OCI-LY7 (cell line): ENCODE measurements at regions not wholly inside any gene's neighbourhood (a gene's known extent, or its start where the extent isn't known, plus 50 kb on each side); places are given as distances from the start of the nearest gene placed in this dataset.

ENCODE experiments used
- EZH2phosphoT487 ChIP-seq: fragments of 200-600 bp; sonication (generic); IDR thresholded peaks from 2 replicates; pipeline ENCODE4 v1.6.1; 2018; ENCODE audit warnings: low read depth, borderline replicate concordance, mild to moderate bottlenecking, mixed run types, antibody characterized with exemption, low read length, moderate library complexity, mixed read lengths
- TF ChIP-seq, protein P1 (sequence below): fragments of 200-600 bp; sonication (generic); conservative IDR thresholded peaks from 2 replicates; pipeline ENCODE4 v1.5.1; 2014; ENCODE audit warnings: mild to moderate bottlenecking, antibody characterized with exemption, low read length, moderate library complexity, mixed read lengths

DNA sequence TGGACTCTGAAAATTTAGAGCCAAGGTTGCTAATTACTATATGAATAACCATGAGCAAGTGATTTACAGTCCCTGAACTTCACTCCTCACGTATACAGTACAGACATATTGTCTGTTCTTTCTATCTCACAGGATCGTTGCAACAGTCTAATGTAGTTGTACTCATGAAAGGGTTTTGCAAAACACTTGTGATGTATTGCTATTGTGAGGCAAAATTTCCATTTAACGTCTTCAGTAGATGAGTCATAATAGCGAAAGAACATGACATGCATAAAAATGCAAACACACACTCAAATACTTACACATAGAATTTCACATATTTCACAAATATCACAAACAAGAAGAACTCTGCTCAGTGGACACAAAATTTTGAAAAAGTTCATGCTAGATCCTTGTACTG lies 134.6 kb upstream of the TRPC6 start:
- TF ChIP-seq, protein P1, sequence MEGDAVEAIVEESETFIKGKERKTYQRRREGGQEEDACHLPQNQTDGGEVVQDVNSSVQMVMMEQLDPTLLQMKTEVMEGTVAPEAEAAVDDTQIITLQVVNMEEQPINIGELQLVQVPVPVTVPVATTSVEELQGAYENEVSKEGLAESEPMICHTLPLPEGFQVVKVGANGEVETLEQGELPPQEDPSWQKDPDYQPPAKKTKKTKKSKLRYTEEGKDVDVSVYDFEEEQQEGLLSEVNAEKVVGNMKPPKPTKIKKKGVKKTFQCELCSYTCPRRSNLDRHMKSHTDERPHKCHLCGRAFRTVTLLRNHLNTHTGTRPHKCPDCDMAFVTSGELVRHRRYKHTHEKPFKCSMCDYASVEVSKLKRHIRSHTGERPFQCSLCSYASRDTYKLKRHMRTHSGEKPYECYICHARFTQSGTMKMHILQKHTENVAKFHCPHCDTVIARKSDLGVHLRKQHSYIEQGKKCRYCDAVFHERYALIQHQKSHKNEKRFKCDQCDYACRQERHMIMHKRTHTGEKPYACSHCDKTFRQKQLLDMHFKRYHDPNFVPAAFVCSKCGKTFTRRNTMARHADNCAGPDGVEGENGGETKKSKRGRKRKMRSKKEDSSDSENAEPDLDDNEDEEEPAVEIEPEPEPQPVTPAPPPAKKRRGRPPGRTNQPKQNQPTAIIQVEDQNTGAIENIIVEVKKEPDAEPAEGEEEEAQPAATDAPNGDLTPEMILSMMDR, result no peak
- no peak for TF ChIP-seq EZH2phosphoT487
